ENCODE measurements at regions not wholly inside any gene's neighbourhood (a gene's known extent, or its start where the extent isn't known, plus 50 kb on each side); places are given as distances from the start of the nearest gene placed in this dataset.
"Not testable (repeated sequence)": the region's sequence is repeated elsewhere in the genome, so short reads cannot be mapped to it uniquely, and the experiment has no call there.

- no peak for FAIRE-seq
Measured at GRCh38 chr6:9131616-9132015, 696.3 kb upstream of the SLC35B3 start.

DNA sequence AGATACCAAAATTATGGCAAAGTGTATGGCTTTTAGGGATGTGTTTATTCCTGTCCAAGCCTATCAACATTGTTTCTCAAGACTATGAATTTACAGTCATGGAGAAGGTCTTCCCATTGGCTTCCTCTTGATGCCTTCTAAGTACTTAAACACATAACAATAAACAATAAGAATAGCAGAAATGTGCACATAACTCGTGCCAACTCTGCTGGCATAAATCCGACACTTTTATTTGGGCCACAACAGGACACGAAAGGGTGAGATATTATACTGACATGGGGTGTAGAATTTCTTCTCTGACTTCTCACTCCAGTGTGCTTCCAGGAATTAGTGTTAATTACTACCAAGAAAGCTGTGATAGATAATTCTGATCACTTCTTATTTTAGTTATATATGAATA lies 695.9 kb upstream of the SLC35B3 start:
- FAIRE-seq = no peak

DNA sequence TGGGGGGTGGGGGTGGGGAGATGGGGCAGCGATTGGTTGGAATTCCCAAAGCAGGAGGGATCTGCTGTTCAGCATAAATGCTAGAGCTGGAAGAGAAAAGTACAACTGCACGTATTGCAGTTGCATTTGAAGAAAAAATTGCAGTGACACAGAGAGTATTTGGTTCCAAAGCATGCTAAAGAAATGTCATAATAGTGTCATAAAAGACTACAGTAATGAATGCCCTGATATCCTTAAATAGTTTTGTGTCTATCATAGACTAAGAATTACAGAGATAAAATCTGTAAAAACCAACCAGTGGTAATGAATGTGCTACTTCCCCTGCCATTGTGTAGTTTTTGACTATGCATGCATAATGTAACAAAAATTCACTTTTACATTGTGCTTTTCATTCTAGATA lies 693.6 kb upstream of the SLC35B3 start:
- FAIRE-seq = no peak

- no peak for FAIRE-seq
Measured at GRCh38 chr6:9126878-9127560, 691.7 kb upstream of the SLC35B3 start.

- not testable (repeated sequence) for FAIRE-seq
Measured at GRCh38 chr6:9126034-9126433, 690.7 kb upstream of the SLC35B3 start.

DNA sequence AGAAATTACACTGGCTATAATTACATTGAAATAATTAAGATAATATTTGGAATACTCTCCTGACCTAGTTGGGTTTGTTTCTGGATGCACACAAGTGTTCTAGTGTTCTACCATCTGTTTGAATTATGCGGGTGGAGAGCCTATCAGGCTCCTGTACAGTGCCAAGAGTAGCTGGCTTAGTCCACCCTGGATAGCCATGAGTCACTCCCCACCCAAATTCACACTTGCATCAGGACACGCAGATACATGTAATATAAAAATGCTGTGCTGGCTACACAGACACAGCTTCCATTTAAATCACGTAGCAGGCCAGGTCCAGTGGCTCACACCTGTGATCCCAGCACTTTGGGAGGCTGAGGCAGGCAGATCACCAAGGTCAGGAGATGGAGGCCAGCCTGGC lies 686.2 kb upstream of the SLC35B3 start:
- FAIRE-seq = no peak

DNA sequence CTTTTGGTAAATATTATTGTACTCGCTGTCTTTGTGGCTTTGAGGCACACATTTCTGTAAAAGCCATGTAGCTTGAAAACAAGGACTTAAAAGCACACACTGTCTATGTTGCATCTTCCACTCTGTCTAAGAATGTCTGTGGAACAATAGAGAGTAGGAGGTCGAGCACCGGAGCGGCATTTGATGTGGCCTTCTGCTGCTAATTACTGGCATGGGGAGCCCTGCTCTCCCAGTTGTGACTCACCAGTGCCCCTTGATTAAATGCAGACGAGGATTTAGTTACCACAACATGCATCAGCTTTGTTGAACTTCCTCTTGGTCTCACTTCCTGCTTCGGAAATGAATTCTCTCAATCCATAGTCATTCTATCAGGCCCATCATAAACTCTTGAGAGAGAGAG lies 680.7 kb upstream of the SLC35B3 start:
- FAIRE-seq = no peak

GRCh38 chr6:9112544-9112943 lies 677.2 kb upstream of the SLC35B3 start:
- no peak for FAIRE-seq

GRCh38 chr6:9103876-9104521 lies 668.7 kb upstream of the SLC35B3 start:
- no peak for FAIRE-seq

DNA sequence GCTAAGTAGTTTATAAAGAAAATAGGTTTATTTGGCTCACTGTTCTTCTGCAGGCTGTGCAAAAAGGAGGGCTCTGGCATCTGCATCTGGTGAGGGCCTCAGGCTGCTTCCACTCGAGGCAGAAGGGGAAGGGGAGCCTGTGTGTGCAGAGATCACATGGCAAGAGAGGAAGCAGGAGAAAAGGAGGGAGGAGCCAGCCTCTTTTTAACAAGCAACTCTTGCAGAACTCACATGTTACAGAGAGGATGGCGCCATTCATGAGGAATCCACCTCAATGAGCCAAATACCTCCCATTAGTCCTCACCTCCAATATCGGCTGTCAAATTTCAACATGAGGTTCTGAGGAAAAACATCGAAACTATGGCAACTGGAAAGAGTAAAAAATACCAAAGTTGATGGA lies 666.6 kb upstream of the SLC35B3 start:
- no peak for FAIRE-seq

DNA sequence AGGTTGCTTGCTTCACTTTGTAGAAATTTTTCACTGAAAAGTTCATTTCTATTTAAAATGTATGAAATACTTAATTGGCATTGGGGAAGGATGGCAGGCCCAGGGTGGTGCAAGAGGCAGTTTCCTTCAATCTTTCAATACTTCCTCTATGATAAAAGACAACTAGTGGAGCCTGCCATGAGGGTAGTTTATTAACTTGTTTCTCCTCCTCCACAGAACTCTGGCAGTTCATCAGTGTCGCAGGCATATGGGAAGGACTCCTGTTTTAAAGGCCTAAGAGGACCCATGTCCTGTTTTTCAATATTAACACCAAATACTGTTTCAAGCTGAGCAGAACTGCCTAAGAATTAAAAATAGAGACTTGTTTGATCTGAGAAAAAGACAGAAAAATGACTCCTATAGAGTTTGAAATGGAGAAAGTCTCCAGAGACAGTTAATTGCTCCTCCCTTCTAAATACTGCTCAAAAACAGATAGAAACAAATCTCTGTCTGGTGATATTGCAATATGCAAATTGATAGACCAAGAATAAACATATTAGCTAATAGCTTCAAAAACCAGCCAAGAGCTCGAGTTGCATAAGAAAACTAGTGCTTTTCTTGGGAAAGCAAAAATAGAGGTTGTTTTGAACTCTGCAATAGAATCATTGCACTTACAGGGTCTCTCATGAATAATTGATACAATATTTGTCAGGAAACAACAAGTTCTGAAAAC lies 665.7 kb upstream of the SLC35B3 start:
- no peak for FAIRE-seq

GRCh38 chr6:9095729-9096128 lies 660.4 kb upstream of the SLC35B3 start:
- FAIRE-seq = no peak

GRCh38 chr6:9095137-9095536 lies 659.8 kb upstream of the SLC35B3 start:
- no peak for FAIRE-seq

- FAIRE-seq = no peak
Measured at GRCh38 chr6:9089724-9090123, 654.4 kb upstream of the SLC35B3 start.

DNA sequence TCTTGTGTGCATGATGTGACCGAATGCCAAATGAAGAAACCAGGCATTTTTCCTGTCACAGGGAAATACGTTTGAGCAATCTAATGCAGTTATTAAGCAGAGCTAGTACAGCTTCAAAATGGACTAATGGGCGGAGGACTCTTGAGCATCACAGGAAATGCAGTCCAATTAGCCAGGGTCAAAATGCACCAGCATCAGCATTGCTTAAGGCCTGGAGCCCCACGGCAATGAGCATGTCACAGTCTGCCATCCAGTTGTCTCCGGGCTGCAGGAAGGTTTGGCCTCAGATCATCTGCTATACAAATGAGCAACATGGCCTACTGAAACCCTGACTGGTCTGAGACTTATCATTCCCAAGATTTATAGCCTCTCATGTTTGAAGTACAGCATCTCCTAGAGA lies 652.1 kb upstream of the SLC35B3 start:
- FAIRE-seq = no peak

DNA sequence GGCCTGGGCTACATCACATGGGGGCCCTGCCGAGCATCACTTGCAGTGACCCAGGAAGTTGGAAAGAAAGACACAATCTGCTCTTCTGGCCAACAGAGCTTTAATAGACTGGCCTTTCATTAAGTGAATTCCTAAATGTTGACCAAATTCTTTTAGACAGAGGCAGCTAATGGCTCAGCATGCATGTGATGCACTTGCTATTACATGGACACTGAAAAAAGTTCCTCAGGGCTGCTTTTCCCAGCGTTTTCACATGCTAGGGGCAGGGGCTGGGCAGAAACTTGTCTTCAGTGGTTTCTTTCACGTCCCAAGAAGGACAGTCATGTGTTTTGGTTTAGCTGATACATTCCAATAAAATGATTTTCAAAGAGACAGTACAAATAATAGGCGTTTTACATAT lies 651.0 kb upstream of the SLC35B3 start:
- no peak for FAIRE-seq

GRCh38 chr6:9085709-9086070 lies 650.3 kb upstream of the SLC35B3 start:
- FAIRE-seq = no peak

DNA sequence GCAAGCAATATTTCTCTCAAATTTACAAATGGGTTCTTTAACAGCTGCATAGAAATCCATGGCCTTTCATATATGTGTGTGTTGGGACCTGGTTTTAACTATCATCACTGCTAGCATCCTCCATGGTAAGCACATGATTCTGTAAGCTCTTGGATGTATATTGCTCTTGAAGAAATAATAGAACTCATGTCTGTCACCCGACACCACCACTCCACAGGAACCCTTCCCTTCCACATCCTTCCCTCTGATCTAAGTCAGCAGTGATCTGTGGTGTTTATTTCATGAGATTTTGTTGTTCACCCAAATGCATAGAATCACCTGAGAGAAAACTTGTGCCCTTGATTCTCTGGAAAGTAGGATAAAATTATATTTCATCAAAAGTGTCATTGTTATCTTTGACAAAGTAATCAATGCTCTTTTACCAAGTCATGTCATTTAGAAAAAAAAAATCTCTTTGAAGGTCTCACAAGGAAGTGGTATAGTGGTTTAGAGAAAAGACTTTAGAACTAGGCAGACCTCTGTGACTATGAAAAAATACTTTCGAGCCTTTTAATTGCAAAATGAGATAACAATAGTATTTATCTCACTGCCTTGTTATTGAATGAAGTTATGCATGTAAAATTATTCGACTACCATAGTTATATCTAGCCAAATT lies 649.8 kb upstream of the SLC35B3 start:
- no peak for FAIRE-seq

DNA sequence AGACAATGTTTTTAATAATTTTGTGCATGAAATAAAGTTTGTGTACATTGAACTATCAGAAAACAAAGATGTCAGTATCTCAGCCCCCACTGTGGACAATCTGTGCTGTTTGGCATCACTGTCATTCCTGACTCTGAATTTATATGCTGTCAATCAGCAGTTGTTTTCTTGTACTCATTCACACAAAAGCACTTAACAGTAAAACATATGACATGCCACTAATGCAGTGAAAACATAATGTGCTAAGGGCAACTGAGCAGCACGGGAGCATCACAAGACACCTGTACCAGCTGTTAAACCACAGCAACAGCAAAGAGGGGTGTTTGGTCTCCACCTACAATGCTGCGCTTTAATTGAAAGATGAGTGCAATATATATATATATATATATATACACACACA lies 647.8 kb upstream of the SLC35B3 start:
- no peak for FAIRE-seq

- no peak for FAIRE-seq
Measured at GRCh38 chr6:9066726-9067125, 631.4 kb upstream of the SLC35B3 start.

DNA sequence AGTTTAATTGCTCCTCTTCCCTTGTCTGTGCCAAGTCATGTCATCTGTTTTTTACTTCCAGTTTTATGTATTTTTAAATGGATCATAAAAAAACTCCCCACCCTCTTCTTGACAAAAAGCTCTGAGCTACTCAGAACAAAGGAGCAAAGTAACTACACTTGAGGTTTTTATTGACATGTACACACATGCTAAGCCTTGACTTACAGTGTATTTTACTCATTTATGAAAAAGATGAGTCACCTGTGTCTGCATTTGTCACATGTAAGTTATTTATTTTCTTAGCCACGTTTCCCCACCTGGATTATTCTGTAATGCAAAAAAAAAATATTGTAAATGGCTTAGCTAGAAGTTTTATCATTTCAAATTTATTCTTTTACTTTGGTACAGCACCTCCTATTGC lies 628.8 kb upstream of the SLC35B3 start:
- no peak for FAIRE-seq

- no peak for FAIRE-seq
Measured at GRCh38 chr6:9062596-9062995, 627.3 kb upstream of the SLC35B3 start.

DNA sequence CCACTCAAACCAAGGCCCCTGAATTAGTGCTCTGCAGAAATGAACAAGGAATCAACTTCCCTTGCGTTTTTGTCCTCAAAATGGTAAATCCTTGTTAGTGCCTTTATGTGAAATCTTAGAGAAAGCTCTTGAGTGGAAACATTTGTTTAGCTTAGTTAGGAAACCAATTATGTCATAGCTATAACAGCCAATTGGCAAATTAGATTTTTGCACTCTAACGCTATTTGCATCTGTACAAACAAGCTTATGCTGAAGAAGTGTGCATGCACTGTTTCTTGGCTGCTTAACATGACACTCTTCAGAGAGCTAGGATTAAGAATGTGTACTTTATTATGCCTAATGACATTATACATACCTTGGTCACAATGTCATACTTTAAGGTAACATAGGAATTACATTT lies 622.6 kb upstream of the SLC35B3 start:
- FAIRE-seq = no peak

DNA sequence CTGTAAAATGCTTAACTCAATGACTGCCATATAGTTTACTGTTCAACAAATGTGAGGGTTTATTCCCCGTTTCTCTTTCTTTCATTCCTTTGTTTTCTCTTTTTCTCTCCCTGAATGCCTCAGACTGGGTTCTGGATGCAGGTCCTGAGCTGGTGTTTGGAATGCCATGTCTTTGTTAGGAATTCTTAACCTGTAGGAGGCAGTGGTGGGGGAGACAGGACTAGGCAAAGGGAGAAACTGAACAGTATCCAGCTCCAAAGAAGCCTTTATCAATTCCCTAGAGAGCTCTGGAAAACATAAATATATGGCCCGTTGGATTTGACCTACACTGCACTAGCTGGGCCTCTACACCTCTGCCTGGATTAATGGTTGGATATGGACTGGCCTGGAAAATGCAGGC lies 621.2 kb upstream of the SLC35B3 start:
- FAIRE-seq = no peak

Measured in A204.1 (cell line).